GM12864 (cell line): ENCODE measurements at regions not wholly inside any gene's neighbourhood (a gene's known extent, or its start where the extent isn't known, plus 50 kb on each side); places are given as distances from the start of the nearest gene placed in this dataset.

ENCODE experiments used
- DNase-seq: peaks from one replicate; pipeline ENCODE4 v3.0.0-alpha.2; 2011; ENCODE audit warnings: low read depth
- H3K4me3 ChIP-seq: 2 replicates; pipeline ENCODE4 v1.5.1; 2011; ENCODE audit warnings: mild to moderate bottlenecking, low read depth, low read length, control low read depth
- TF ChIP-seq, protein P1 (sequence below): IDR thresholded peaks from 2 replicates; pipeline ENCODE4 v1.5.1; 2011; ENCODE audit warnings: low read depth, mild to moderate bottlenecking, moderate library complexity, low read length, control low read depth, inconsistent platforms; ENCODE audit errors: missing control alignments

GRCh38 chr10:3526727-3527501 lies 258.1 kb downstream of the KLF6 start:
- TF ChIP-seq, protein P1, sequence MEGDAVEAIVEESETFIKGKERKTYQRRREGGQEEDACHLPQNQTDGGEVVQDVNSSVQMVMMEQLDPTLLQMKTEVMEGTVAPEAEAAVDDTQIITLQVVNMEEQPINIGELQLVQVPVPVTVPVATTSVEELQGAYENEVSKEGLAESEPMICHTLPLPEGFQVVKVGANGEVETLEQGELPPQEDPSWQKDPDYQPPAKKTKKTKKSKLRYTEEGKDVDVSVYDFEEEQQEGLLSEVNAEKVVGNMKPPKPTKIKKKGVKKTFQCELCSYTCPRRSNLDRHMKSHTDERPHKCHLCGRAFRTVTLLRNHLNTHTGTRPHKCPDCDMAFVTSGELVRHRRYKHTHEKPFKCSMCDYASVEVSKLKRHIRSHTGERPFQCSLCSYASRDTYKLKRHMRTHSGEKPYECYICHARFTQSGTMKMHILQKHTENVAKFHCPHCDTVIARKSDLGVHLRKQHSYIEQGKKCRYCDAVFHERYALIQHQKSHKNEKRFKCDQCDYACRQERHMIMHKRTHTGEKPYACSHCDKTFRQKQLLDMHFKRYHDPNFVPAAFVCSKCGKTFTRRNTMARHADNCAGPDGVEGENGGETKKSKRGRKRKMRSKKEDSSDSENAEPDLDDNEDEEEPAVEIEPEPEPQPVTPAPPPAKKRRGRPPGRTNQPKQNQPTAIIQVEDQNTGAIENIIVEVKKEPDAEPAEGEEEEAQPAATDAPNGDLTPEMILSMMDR = no peak
- no peak overlapping the region for H3K4me3 ChIP-seq
- DNase-seq = no peak

- no peak overlapping the region for H3K4me3 ChIP-seq
- DNase-seq = no peak
- TF ChIP-seq, protein P1 = no peak
Measured at GRCh38 chr10:3525832-3526449, 259.1 kb downstream of the KLF6 start.

DNA sequence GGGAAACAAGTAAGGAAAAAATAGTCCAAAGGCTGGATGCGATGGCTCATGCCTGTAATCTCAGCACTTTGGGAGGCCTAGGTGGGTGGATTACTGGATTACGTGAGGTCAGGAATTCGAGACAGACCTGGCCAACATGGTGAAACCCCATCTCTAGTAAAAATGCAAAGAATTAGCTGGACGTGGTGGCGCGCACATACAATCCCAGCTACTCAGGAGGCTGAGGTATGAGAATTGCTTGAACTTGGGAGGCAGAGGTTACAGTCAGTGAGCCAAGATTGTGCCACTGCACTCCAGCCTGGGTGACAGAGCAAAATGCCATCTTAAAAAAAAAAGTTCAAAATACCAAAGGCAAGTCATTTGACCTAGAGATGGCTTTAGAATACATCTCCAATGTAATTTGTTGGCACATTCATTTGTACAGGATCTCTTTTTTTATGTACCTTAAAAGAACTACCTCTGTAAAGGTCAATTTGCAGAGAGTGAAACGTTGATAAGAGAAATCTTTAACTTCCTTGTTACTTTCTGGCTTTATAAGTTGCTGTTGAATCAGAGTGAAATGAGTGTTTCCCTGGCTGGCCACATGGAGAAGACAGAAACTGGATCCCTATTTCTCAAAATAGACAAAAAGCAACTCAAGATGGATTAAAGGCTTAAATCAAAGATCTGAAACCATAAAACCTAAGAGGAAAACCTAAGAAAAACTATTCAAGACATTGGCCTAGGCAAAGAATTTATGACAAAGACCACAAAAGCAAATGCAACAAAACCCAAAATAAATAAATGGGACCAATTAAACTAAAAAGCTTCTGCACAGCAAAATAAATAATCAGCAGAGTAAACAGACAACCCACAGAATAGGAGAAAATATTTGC lies 260.7 kb downstream of the KLF6 start:
- no peak for DNase-seq
- TF ChIP-seq, protein P1 = no peak

DNA sequence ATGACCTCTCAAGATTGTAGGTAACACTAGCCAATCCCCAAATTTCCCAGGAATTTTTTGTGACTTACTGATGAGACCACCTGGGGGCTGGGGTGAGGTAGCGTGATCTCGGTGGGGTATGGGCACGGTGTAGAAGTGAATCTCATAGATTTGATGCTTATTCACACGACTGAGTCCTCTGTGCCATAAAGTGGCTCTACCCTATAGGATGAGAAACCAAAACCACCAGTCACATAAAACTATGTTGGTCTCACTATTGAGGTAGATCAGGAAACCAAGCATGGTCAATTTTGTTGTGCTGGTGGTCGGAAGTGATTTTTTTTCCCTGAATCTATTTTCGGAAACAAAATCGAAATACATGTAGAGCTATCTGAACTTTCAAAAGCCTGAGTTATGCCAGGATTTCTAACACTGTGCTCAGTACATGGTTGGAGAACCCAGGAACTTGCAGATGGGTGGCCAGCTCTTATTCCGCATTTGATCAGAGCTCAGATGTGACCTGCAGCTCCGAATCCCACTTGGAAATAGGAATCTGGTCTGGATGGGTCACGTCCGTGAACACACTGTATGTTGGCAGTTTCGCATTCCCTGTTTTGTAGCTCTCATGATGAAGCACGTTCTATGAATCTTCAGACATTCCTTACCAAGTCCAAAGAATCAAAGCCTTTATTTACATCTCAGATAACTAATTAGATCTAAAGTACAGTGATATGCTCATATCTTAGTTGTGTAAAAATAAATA lies 261.5 kb downstream of the KLF6 start:
- no peak for DNase-seq
- TF ChIP-seq, protein P1 = no peak
- no peak overlapping the region for H3K4me3 ChIP-seq

More for the DNA sequence above, 260.7 kb downstream of the KLF6 start:
- H3K4me3 ChIP-seq = no peak overlapping the region

GRCh38 chr10:3516923-3517255 lies 268.1 kb downstream of the KLF6 start:
- TF ChIP-seq, protein P1 = no peak
- no peak for DNase-seq
- H3K4me3 ChIP-seq = no peak overlapping the region

DNA sequence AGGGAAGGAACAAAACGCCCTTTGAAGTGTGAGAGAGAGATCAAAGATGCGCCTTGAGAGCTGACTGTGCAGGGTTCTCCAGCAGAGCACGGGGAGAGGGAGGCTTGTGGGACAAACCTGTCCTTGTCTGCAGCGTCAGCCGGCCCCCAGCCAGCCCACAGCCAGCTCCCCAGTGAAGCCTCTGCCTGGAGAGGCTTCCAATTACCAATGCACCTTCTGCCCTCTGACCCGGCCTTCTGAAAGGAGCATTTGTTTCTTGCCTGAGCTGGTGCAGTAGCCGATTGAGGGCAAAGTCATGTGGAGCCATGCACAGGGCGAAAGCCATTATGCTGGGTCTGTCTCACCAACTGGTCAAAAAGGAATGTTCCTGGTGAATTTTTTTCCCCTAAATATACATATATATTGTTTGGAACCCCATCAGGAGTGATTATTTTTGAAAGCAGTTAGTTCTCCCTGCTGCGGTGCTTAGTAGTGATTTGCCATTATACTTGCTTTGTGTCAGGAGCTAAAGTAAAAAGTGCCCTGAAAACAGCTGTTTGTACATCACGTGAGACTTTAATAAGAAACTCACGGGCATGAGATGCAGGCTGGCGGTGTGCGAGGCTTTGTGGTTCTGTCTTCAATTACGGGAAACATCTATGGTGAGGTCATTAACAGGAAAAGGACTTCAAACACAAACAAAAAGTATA lies 268.6 kb downstream of the KLF6 start:
- H3K4me3 ChIP-seq = no peak overlapping the region
- DNase-seq = no peak
- TF ChIP-seq, protein P1 = no peak
